ENCODE measurements at regions not wholly inside any gene's neighbourhood (a gene's known extent, or its start where the extent isn't known, plus 50 kb on each side); places are given as distances from the start of the nearest gene placed in this dataset.

DNA sequence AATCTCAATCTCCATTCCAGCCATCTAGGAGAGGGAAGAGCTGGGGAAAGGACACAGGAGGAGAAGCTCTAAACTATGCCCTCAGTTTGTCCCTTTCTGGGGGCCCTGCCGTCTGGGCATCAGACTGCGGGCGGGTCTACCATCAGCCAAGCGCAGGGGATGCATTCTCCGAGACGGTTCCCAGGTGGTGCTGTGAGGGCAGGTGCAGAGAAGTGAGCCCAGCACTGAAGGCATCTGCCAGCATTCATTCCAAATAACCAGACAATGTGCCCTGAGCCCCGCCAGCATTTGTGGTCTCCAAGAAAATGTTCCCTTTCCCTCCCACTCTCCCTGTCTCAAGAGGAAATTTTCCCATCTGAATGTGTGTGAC, 265.7 kb downstream of the XXYLT1 start:
- H3K27me3 ChIP-seq (replicated peaks; ENCODE audit: insufficient read depth): no peaks in the 10 kb centered on the region
- H3K9me3 ChIP-seq: no peaks in the 10 kb centered on the region
- WGBS: 90% methylated on average over 7 of the region's 7 CpGs
- no peak for DNase-seq (ENCODE audit: low spot score)
- no peaks in the 10 kb centered on the region for H3K4me1 ChIP-seq (replicated peaks)
- TF ChIP-seq POLR2AphosphoS5 (IDR thresholded peaks at IDR 0.05) (no peak), POLR2A (IDR thresholded peaks at IDR 0.05) (no peak)
- TF ChIP-seq, protein P1, sequence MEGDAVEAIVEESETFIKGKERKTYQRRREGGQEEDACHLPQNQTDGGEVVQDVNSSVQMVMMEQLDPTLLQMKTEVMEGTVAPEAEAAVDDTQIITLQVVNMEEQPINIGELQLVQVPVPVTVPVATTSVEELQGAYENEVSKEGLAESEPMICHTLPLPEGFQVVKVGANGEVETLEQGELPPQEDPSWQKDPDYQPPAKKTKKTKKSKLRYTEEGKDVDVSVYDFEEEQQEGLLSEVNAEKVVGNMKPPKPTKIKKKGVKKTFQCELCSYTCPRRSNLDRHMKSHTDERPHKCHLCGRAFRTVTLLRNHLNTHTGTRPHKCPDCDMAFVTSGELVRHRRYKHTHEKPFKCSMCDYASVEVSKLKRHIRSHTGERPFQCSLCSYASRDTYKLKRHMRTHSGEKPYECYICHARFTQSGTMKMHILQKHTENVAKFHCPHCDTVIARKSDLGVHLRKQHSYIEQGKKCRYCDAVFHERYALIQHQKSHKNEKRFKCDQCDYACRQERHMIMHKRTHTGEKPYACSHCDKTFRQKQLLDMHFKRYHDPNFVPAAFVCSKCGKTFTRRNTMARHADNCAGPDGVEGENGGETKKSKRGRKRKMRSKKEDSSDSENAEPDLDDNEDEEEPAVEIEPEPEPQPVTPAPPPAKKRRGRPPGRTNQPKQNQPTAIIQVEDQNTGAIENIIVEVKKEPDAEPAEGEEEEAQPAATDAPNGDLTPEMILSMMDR (IDR thresholded peaks at IDR 0.05): no peak
- no peak overlapping the region for H3K4me3 ChIP-seq
- no peak overlapping the region for H3K27ac ChIP-seq
- H3K36me3 ChIP-seq: no peaks in the 10 kb centered on the region
- intact Hi-C loops (cut with DNase I): no loop called here

DNA sequence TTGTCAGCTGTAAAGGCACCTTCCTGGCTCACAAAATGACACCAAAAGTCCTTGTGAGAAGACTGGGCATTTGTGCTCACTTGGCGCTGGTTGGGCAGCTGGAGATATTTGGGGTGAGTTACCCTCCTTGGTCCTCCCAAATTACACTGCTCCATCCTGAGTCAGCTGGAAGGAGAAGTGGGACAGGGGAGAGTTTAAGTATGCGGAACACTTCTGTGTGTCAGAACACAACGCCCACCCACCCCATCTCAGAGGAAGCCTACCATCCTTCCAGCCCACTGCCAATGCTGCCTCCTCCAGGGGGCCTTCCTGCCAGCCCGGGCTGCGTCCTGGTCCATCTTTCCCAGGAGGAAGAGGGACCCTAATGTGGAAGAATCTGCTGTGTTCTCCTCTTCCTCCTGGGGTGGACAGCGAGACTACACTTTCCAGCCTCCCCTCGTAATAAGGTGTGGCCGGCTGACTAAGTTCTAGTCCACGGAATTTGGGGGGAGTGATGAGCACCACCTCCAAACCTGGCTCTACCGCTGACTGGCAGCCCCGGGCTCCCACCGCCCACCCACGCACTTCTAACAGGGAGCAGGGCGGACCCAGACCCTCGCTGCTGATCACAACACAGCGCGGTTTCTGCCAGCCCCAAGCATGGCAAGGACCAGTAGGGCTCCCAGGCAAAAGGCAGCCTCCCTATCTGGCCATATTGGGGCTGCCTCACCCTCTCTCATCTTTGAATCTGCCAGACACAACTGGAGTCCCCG, 265.0 kb downstream of the XXYLT1 start:
- 94% methylated on average over 17 of the region's 18 CpGs for WGBS
- no peaks in the 10 kb centered on the region for H3K9me3 ChIP-seq
- H3K27ac ChIP-seq: no peak overlapping the region
- H3K27me3 ChIP-seq (replicated peaks; ENCODE audit: insufficient read depth): no peaks in the 10 kb centered on the region
- no peak for DNase-seq (ENCODE audit: low spot score)
- H3K4me3 ChIP-seq: no peak overlapping the region
- TF ChIP-seq, protein P1 (IDR thresholded peaks at IDR 0.05): no peak
- no peak for TF ChIP-seq POLR2AphosphoS5 (IDR thresholded peaks at IDR 0.05)
- no peak for TF ChIP-seq POLR2A (IDR thresholded peaks at IDR 0.05)
- no peaks in the 10 kb centered on the region for H3K36me3 ChIP-seq
- intact Hi-C loops (cut with DNase I): no loop called here
- H3K4me1 ChIP-seq (replicated peaks): no peaks in the 10 kb centered on the region

DNA sequence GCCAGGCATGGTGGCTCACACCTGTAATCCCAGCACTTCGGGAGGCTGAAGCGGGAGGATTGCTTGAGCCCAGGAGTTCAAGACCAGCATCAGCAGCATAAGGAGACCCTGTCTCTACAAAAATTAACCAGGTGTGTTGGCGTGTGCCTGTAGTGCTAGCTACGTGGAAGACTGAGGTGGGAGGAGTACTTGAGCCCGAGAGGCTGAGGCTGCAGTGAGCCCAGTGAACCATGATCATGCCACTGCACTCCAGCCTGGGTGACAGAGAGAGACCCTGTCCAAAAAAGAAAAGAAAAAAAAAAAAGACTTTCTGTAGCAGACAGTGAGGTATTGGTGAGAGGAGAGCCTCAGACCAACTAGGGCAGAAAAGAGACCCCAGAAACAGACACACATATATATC, 263.8 kb downstream of the XXYLT1 start:
- TF ChIP-seq POLR2A (IDR thresholded peaks at IDR 0.05) (no peak), POLR2AphosphoS5 (IDR thresholded peaks at IDR 0.05) (no peak)
- TF ChIP-seq, protein P1 (IDR thresholded peaks at IDR 0.05): no peak
- Histone ChIP-seq H3K27ac (no peak overlapping the region), H3K9me3 (no peaks in the 10 kb centered on the region), H3K27me3 (replicated peaks; ENCODE audit: insufficient read depth) (no peaks in the 10 kb centered on the region), H3K36me3 (no peaks in the 10 kb centered on the region), H3K4me3 (no peak overlapping the region), H3K4me1 (replicated peaks) (no peaks in the 10 kb centered on the region)
- 97% methylated on average over 5 of the region's 5 CpGs for WGBS
- intact Hi-C loops (cut with DNase I): no loop called here
- no peak for DNase-seq (ENCODE audit: low spot score)

DNA sequence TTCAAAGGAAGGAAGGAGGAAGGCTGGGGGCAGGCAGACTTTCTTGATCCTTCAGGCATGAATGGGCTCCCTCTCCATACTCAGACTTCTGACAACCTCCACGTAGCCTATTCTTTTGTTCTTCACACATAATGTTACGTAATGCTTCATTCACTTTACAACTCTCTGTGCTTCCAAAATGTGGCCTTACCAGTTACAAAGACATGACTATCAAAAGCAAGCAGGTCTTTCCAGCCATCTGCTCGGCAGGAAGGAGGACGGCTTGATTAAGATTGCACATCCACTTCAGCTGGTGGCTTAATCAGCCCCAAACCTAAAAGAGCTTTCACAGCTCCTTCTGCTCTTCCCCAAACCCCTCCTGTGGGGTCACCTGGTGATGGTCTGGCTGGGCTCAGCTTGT, 263.2 kb downstream of the XXYLT1 start:
- Histone ChIP-seq H3K27ac (no peak overlapping the region), H3K27me3 (replicated peaks; ENCODE audit: insufficient read depth) (no peaks in the 10 kb centered on the region), H3K4me1 (replicated peaks) (no peaks in the 10 kb centered on the region), H3K36me3 (no peaks in the 10 kb centered on the region), H3K4me3 (no peak overlapping the region), H3K9me3 (no peaks in the 10 kb centered on the region)
- intact Hi-C loops (cut with DNase I): no loop called here
- no peak for DNase-seq (ENCODE audit: low spot score)
- 54% methylated on average over 4 of the region's 4 CpGs for WGBS
- TF ChIP-seq POLR2AphosphoS5 (IDR thresholded peaks at IDR 0.05) (peak; percentile 38), POLR2A (IDR thresholded peaks at IDR 0.05) (no peak)
- TF ChIP-seq, protein P1 (IDR thresholded peaks at IDR 0.05): no peak

DNA sequence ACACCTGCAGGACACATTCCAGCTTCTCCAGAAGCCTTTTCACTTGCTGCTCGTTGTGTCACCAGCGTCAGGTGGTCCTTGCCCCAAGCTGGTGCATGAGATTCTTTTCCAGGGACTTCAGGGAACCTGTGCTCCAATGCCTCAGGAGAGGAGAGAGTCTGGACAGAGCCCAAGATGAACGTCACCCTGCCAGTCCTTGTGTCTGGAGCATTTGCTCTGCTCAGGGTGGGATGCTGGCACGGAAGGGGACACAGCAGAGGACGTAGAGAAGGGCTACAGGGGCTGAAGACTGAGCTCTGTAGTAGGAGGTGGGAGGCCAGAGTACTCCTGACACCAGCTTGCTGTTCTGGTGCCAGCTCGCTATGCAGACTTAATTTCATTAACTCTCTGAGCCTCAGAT, 262.1 kb downstream of the XXYLT1 start:
- no peak for DNase-seq (ENCODE audit: low spot score)
- no peak overlapping the region for H3K27ac ChIP-seq
- WGBS: 81% methylated on average over 6 of the region's 6 CpGs

More for the DNA sequence above, 262.1 kb downstream of the XXYLT1 start:
- Histone ChIP-seq H3K4me3 (no peak overlapping the region), H3K36me3 (no peaks in the 10 kb centered on the region), H3K9me3 (no peaks in the 10 kb centered on the region), H3K27me3 (replicated peaks; ENCODE audit: insufficient read depth) (no peaks in the 10 kb centered on the region), H3K4me1 (replicated peaks) (no peaks in the 10 kb centered on the region)
- TF ChIP-seq POLR2A (IDR thresholded peaks at IDR 0.05) (no peak), POLR2AphosphoS5 (IDR thresholded peaks at IDR 0.05) (no peak)
- TF ChIP-seq, protein P1 (IDR thresholded peaks at IDR 0.05): no peak
- intact Hi-C loops (cut with DNase I): no loop called here

Measured in prostate gland (tissue), 2 donors.